ENCODE measurements at regions not wholly inside any gene's neighbourhood (a gene's known extent, or its start where the extent isn't known, plus 50 kb on each side); places are given as distances from the start of the nearest gene placed in this dataset.

DNA sequence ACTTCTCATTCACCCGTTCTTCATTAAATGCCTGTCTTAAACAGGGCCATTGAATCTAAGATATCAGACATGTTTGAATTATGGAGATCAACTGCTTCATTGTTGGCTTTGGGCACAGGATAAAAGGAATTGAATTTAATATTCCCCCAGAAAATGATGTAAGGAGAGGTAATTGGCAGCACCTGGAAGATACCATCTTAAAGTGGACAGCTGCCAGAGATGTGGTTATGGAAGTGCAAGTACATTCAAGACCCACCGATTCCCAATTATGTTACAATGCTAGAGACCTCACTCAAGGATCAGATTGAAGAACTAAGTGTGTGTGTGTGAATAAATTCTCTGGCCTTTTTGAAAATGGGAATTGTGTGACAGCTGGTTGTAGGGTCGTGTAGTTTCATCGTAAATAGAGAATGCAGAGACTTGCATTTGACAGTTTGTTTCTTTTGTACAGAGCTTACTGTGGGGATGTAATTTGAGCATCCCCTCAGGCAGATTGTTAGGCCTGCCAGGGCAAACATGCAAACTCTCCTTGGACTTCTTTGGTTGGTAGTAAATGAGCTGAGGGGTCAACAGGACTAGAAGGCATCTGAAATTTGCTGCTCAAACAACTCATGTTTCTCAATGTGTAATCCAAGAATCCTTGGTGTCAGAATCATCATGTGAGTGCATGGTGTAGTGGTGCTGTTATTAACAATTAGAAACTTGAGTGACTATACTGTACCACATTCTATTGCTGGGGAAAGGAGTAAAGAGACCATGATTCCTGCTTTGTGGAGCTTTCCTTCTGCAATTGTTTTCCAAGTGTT lies 359.2 kb upstream of the THRB start:
- BruUV-seq (replicated peaks), result no TSS peak
- Histone ChIP-seq H3K36me3 (ENCODE audit: control insufficient read depth, insufficient read depth, low read length) (no peaks in the 10 kb centered on the region), H3K27ac (ENCODE audit: extremely low read depth, low read depth, low read length) (no peak overlapping the region), H2AFZ (ENCODE audit: low read depth, low read length) (no peak overlapping the region), H4K20me1 (replicated peaks; ENCODE audit: control insufficient read depth, insufficient read depth, low read length) (no peaks in the 10 kb centered on the region), H3K79me2 (ENCODE audit: control insufficient read depth, insufficient read depth, low read length) (no peaks in the 10 kb centered on the region), H3K4me1 (replicated peaks in 1 of 2; ENCODE audit: control insufficient read depth in 2 of 2, insufficient read depth in 2 of 2, low read length in 2 of 2) (no peaks in the 10 kb centered on the region), H3K27me3 (ENCODE audit: control insufficient read depth in 2 of 2, insufficient read depth in 2 of 2, low read length in 2 of 2) (no peaks in the 10 kb centered on the region), H3K9me1 (ENCODE audit: control insufficient read depth, insufficient read depth, low read length) (no peaks in the 10 kb centered on the region), H3K4me2 (ENCODE audit: insufficient read depth, low read length) (no peak overlapping the region), H3K9me3 (replicated peaks; ENCODE audit: control insufficient read depth, insufficient read depth, low read depth, low read length) (no peaks in the 10 kb centered on the region), H3K9ac (ENCODE audit: insufficient read depth in 1 of 2, low read depth in 2 of 2, low read length in 2 of 2) (no peak overlapping the region), H3K4me3 (no peak overlapping the region)
- DNase-seq (ENCODE audit: extremely low read depth in 1 of 4, low spot score in 3 of 4) (no peak), FAIRE-seq (no peak), ATAC-seq (no peak)
- ChIA-PET CTCF (ENCODE audit: low intra/inter-chr PET ratio) (no interaction called here), POLR2A (no interaction called here)
- intact Hi-C loops (cut with micrococcal nuclease), result no loop called here
- in situ Hi-C loops (cut with MboI), result no loop called here
- TF ChIP-seq PML (IDR thresholded peaks at IDR 0.05; ENCODE audit: low read length) (no peak), NELFE (IDR thresholded peaks at IDR 0.05; ENCODE audit: insufficient read depth, insufficient read length) (no peak), FOS (IDR thresholded peaks at IDR 0.05; ENCODE audit: extremely low read depth, insufficient read length) (no peak), FUS (optimal IDR thresholded peaks at IDR 0.05; ENCODE audit: low read depth, low read length) (no peak), BDP1 (IDR thresholded peaks at IDR 0.05; ENCODE audit: insufficient read depth, insufficient read length) (no peak)
- TF ChIP-seq, protein P1, sequence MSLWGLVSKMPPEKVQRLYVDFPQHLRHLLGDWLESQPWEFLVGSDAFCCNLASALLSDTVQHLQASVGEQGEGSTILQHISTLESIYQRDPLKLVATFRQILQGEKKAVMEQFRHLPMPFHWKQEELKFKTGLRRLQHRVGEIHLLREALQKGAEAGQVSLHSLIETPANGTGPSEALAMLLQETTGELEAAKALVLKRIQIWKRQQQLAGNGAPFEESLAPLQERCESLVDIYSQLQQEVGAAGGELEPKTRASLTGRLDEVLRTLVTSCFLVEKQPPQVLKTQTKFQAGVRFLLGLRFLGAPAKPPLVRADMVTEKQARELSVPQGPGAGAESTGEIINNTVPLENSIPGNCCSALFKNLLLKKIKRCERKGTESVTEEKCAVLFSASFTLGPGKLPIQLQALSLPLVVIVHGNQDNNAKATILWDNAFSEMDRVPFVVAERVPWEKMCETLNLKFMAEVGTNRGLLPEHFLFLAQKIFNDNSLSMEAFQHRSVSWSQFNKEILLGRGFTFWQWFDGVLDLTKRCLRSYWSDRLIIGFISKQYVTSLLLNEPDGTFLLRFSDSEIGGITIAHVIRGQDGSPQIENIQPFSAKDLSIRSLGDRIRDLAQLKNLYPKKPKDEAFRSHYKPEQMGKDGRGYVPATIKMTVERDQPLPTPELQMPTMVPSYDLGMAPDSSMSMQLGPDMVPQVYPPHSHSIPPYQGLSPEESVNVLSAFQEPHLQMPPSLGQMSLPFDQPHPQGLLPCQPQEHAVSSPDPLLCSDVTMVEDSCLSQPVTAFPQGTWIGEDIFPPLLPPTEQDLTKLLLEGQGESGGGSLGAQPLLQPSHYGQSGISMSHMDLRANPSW (CRISPR knock-in tag; IDR thresholded peaks at IDR 0.05), result no peak
- 1% methylated on average over 4 of the region's 4 CpGs for whole genome bisulfite sequencing (ENCODE audit: insufficient coverage, low coverage, missing lambda C conversion rate)

Measured in K562 (cell line).